GM18502 (cell line): ENCODE measurements at regions not wholly inside any gene's neighbourhood (a gene's known extent, or its start where the extent isn't known, plus 50 kb on each side); places are given as distances from the start of the nearest gene placed in this dataset.

Source experiments
- ATAC-seq: cut with Tn5 transposase; IDR thresholded peaks from one replicate; pipeline ENCODE4 v1.9.1; 2021; ENCODE audit warnings: mild to moderate bottlenecking; ENCODE audit not compliant: unreplicated experiment, poor library complexity

DNA sequence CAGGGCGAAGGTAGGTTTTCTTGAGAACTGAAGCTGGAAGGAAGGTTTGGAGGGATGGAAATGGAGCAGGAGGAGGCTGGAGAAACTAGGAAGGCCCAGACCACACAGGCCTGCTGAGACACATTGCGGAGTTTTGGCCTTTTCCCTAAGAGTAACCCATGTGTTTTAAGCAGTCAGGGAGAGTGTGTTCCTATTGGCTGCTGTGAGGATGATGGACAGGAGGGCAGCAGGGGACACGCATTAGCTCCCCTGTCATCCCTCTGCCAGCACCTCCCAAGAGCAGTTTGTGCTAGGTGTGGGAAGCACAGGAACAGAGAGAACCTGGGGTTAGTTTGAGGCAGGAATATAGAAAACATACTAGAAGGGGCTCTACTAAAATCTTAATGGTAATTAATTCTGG is 842.1 kb downstream of the TBC1D22A start:
- no peak for ATAC-seq

DNA sequence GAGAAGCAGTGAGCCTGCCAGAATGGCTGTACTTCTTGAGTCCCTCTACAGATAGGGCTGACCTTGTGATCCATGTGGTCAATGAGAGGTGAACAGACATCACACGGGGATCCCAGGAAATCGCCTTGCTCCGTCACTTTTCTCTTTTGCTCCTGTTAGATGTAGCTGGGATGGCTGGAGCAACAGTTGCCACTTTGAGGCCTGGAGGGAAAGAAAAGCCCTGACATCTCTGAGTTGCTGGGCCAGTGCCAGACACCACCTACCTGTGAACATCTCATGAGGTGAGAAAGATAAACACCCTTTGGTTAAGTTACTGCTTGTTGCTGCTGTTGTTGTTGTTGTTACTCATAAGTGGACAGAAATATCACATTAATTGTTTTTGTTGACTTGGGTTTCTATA is 840.3 kb downstream of the TBC1D22A start:
- no peak for ATAC-seq

DNA sequence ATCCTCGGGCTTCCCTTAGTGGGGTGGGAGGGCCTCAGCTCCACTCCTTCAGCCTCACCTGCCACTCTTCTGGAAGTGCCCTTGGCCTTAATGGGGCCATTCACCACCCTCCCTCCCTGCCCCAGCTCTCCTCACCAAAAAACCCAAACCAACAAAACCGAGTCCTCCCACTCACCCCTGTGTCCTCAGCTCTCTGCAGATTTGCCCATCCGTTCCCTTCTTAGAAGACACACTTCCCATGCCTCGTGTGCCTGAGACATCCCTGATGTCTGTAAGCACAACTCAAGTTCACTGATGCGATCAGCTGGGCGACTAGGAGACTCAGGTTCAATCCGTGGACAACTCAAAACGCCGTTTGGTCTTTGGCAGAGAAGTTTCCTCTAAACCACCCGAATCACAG is 839.2 kb downstream of the TBC1D22A start:
- ATAC-seq, result no peak

DNA sequence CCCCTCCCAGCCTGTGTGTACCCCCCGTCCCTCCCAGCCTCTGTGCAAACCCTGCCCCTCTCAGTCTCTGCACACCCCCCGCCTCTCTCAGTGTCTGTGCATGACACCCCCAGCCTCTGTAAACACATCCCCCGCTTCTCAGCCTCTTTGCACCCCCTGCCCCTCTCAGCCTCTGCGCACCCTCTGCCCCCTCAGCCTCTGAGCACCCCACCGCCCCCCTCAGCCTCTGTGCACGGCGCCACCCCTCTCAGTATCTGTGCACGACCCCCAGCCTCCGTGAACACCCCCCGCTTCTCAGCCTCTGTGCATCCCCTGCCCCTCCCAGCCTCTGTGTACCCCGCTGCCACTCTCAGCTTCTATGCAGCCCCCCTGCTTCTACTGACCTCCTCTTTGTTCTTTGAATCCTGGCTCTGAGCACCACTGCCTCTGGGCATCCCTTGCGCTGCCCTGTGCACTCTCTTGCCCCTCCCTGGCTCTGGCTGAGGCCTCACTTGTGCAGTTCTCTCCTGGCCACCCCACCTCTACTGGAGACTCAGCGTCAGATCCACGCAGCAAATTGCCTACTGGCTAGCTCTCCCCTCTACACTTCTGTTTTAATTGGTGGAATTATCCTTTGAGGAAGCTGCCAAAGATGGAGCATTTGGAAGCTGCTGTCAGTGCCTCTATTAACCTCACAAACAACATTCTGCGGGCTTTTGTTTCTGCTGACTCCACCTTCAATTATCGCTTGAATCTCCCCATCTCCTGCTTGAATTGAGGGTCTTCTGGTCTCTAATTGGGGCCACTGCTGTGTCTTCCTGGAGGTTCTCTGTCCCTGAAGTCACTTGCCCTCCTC is 838.6 kb downstream of the TBC1D22A start:
- no peak for ATAC-seq

DNA sequence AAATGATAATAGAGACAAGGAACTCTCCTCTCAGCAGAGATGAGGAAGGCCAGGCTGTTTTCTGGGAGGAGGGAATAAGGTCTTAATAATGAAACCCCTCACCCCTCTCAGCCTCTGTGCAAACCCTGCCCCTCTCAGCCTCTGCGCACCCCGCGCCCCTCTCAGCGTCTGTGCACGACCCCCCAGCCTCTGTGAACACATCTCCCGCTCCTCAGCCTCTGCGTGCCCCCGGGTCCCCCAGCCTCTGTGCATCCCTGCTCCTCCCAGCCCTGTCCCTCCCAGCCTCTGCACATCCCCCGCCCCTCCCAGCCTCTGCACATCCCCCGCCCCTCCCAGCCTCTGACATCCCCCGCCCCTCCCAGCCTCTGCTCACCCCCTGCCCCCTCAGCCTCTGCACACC is 837.8 kb downstream of the TBC1D22A start:
- ATAC-seq, result no peak

DNA sequence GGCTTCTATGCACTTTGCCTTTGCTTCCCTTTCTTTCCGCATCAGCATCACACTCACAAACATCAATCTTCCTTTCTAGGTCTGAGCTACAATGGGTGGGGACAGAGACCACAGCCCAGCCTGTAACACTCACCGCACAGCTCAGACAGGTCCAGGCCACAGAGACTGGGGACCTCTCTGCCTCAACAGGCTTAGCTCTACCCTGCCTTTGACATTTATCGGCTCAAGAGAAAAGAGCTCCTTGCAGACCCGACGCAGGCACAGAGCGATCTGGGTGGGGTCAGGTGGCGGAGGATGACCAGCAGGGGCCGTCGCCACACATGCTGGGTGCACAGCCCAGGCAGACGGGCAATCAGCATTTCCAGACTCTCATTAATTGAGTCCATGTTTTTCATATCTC is 837.3 kb downstream of the TBC1D22A start:
- ATAC-seq, result no peak

DNA sequence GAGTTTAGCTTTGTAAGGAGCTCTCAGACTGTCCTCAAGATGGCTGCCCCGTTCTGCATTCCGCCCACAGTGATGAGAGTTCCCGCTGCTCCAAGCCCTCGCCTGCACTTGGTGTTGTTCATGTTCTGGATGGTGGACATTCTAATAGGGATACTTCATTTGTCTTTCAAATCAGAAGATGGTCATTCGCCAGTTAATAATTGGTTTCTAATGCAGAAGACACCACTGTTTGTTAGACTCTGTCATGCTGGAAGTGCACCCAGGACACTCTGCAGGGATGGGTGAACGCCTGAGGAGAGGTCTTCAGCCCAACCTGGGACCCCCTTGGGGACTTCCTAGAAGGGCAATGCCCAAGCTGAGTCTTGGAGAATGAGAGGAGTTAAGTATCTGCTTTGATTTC is 836.4 kb downstream of the TBC1D22A start:
- no peak for ATAC-seq

DNA sequence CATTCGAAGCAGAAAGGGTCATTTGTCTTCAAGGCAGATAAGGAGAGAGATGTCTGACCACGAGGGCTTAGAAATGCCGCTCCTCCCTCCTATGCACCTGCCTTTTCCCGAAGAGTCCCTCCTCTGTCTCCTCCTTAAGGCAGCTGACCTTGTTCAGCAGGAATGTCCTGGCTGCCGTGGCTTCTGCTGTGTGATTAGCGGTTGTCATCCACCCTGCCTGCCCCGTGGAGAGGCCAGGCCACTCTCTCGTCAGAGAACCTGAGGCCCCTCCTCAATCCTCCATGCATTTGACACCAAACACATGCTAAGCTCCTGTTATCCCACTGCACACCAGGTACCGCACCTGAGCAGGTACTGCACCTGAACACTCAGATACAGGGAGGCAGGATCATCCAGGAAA is 834.6 kb downstream of the TBC1D22A start:
- ATAC-seq, result no peak

DNA sequence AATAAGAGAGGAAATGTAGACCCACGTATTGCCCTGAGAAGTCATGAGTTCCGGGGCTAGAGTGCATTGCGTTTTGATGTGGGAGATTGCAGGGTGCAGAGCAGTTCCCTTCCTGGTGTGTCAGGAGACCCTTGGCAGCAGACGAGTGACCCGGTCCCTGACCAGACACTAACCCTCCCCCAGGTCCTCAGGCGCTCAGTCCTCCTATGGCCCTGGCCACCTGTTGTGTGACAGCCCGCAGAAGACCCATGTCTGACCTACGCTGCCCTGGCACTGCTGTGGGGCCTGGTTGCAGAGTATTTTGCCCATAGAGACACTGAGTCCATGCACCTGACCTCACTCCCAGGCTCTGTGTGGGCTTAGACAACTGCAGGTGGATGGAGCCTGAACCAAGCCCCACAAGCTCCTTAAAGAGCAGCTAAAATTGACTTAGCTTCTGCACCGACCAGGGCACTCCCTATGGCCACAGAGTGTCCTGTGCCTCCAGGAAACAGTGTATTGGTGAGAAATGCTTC is 833.8 kb downstream of the TBC1D22A start:
- no peak for ATAC-seq

DNA sequence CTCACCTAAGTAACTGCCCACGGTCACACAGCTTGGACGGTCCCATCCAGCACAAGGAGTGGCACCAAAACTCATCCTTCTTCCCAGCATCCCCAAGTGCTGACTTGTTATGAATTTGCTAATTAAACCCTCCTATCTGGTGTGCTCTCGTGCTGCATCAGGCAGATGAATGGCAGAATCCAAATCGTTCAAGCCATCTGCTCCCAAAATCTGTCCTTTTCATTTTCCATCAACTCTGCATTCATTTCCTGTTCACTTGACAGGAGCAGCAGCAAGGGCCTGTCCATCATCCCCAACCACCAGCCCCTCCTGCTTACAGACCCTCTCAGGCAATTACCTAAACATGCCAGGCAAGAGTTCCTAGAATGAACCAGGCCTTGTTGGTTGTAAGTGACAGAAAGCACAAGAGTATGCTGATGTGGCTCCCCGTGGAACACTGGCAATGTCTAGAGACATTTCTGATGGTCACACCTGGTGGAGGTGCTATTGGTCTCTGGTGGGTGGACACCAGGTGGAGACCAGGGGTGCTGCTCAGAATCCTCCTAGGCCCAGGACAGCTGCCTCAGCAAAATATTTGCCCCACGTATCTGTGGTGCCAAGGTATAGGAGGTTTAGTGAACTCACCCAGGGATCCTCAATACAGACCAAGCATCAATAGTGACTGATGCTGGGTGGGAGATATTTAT is 832.5 kb downstream of the TBC1D22A start:
- no peak for ATAC-seq

DNA sequence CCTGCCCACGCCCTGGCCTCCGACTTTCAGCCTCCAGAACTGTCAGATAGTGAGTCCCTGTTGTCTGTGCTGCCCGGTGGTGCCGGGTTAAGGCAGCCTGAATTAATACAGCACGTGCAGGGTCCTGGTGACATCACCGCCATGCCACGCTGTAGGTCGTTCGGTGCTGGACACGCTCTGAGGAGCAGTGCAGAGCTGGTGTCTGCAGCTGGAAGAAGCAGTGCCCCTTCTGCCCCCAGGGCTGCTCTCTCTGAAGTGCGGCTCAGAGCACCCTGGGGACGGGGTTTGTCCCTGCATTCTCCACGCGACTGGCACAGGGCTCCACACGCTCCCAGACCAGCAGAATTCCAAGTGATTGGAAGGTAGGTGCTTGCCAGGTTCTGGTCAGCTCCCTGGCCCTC is 831.5 kb downstream of the TBC1D22A start:
- ATAC-seq, result no peak

DNA sequence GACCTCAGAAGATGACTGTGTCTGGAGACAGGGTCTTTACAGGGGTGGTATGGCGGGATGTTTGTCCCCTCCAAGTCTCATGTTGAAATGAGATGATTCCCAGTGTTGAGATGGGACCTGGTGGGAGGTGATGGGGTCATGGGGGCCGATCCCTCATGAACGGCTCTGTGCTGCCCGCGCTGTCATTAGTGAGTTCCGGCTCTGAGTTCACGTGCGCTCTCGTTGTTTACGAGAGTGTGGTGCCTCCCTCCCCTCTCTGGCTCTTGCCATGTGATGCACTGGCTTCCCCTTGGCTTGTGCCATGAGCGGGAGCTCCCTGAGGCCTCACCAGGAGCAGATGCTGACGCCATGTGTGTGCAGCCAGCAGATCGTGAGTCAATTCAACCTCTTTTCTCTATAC is 830.8 kb downstream of the TBC1D22A start:
- ATAC-seq, result no peak

DNA sequence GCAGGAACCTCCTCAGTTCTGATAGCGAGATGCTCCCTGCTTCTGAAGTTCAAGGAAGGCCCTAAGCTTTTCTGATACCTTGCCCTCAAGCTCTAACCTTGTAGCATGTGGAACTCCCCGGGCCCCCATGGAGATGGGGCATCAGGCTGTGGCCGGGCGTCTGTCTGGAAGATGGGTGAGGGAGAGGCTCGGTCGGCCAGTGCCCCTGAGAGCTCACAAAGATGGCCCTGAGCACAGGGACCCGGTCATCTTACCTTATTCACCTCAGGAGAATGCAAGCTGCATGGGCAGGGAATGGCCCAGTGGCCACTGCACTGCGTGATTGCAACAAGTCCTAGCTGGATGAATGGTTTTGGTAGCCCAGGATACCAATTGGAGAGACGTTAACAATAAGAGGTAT is 830.3 kb downstream of the TBC1D22A start:
- no peak for ATAC-seq

DNA sequence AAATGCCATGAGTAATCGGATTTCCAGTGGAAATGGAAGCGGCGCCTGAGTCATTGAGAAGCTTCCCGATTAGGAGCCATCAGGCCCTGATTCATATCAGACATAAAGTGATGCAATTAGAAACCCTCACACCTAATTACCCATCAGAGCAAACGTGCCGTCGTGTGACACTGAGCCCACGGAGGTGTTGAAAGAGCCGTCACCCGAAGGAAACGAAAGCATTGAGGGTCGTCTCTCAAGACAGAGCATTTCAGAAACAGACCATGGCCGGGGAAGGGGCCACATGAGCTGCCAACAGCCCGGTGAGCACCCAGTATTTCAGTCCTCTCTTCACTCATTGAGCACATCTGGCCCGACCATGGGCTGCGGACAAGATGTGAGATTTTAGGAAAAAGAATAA is 829.3 kb downstream of the TBC1D22A start:
- ATAC-seq, result no peak

DNA sequence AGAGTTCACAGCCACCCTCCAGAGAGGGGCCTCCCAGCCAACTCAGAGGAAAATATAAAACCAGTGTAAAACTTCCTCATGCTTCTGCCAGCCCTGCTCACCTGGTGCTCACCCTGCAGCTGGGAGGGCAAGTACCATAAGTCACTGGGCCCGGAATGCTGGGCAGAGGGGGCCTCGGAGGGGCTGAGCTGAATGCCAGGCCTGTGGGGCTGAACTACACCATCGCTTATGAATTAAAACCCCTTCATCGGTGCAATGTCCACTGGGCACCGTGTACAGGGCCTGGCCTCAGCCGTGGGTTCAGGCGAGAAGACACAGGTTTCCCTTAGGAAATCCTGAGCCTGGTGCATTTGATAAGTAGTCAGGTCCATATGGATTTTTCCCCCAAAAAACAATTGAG is 828.6 kb downstream of the TBC1D22A start:
- no peak for ATAC-seq

DNA sequence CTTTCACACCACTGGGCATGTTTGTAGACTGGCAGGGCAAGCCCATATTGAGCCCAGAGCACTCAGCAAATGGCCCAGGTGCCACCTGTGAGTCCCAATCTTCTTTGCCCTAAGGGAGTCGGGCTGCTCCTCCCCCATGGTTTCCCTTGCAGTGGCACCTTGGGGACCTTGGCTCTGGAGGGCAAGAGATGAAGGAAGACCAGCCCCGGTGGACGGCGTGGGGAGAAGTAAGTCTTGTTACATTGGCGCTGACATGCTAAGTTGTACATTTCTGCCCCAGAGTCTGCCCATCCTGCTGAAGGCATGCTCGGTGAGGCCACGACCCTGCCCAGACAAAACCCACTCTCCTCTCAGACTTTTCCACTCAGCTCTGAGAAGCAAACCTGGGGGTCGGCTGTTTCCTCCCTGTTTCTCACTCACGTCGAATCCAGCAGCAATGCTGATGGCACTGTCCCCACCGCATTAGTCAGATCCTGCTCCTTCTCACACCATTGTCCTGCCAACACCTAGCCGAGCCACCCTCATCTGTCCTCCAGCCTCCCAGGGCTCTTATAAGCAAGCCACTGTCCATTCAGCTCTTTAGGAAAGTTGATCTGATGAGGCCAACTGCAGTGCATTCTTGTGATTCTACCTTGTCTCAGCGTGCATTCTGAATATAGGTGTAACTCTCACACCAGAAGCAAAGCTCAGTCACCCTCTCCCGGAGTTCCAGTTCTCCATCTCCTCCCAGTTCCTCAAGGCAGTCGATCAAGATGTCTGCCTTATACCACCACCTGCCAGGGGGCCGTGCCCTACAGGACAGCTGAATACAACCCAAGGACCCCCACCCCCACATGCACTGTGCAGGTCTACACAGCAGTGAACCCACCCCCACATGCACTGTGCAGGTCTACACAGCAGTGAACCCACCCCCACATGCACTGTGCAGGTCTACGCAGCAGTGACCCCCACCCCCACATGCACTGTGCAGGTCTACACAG is 827.1 kb downstream of the TBC1D22A start:
- ATAC-seq, result no peak

DNA sequence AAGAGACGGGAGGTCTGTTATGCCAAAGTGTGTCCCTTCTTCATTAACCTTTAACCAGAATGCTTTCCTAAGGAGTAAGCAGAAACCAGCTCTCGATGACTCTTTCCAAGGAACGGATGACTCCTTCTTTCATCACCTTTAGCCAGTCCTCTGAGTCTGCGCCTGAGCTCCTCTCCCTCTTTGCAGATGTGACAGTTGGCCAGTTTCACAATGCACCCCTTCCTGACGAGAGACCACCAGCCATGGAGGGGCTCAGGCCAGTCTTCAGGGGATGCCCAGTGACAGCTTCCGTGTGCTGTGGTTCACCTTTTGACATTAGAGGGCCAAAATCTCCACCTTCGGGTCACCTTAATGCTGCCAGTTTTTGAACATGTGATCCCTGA is 826.1 kb downstream of the TBC1D22A start:
- no peak for ATAC-seq

DNA sequence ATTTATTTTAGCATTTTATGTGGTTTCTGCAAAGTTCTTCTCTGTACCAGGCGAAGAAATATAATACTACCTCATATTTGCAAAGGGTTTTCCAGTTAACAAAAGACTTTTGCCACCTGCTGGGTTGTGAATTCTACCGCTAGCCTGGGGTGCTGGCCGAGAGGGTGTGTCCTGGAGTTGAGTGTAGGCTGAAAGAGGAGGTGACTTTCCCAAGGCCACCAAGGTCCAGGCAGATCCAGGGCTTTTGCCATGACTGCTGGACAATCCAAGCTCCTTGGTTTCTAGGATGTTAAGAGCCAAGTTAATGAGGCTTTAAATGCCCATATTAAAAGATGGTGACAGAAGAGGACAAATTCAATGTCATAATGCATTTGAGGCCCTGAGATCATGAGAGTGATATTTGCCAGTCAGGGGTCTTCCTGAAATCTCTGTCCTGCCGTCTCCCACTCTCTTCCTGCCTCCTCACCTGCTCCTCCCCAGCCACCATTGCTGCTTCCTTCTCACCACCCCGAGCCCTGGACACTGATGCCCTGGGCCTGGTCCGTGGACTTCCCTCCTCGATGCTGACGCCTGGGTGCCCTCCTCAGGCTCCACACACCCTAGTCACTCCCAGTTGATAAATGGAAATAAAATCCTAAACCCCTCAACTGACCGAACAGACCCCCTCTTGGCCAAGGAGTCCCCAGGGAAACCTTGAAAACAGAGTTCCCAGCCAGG is 825.6 kb downstream of the TBC1D22A start:
- ATAC-seq, result no peak

DNA sequence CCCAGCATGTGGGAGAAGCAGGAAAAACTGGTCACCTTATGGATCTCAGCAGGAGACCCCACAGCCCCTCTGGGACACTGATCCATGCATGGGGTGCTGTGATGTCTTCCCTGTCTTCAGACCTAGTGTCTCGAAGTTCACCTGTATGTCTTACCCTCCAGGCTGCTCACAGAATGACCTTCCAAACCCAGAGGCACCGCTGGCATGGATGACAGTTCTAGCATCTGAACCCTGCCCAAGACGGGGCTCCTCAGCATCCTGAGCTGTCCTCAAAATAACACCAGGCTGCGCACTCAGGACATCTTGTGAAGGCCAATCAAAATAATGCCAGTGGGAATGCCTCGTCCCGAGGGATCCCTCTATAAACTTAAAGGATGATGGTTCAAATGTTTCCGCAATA is 824.9 kb downstream of the TBC1D22A start:
- no peak for ATAC-seq

DNA sequence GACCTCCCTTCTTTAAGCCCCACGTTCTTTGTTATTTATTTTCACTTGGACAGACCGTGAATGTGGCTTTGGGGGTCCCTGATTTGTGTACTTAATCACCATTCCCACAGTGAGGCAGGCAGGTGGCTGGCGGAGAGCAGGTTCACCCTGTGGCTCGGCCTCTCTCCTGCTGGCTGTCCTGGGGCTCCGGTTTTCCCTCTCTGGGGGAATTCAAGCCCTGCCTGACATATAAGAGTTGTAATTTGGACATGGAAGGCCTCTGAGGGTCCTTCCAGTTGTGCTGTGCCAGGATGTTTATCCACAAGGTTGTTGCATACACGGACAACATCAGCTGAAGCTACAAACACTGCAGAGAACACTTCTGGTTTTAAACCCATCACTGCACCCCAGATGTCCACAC is 824.5 kb downstream of the TBC1D22A start:
- ATAC-seq, result no peak
